CD8-positive, alpha-beta memory T cell (primary cell): ENCODE measurements at regions not wholly inside any gene's neighbourhood (a gene's known extent, or its start where the extent isn't known, plus 50 kb on each side); places are given as distances from the start of the nearest gene placed in this dataset.

Experiments used
- CTCF ChIA-PET: fragments of 350-600 bp; sonication (Branson Sonifier 250); formaldehyde crosslinking; loops from one replicate; lab custom pipeline; 2021; ENCODE audit warnings: antibody characterized with exemption; lab: Charles Lee
- POLR2A ChIA-PET: fragments of 350-600 bp; sonication (Branson Sonifier 250); formaldehyde crosslinking; loops from one replicate; lab custom pipeline; 2021; ENCODE audit warnings: antibody characterized with exemption; lab: Charles Lee
- DNase-seq, 5 donors: peaks; one replicate each; pipeline versions ENCODE4 v3.0.0 to v3.0.0-alpha.2; 2020 to 2022; ENCODE audit warnings: mixed read lengths in 1 of 5
- H3K27ac ChIP-seq: one replicate; pipeline ENCODE4 v1.7.0; 2013; ENCODE audit warnings: low read depth, mild to moderate bottlenecking, low read length, moderate library complexity
- H3K27me3 ChIP-seq: 2 replicates; pipeline ENCODE4 v1.7.0; 2013; ENCODE audit warnings: low read length, mild to moderate bottlenecking; ENCODE audit not compliant: insufficient read depth, poor library complexity, severe bottlenecking
- H3K36me3 ChIP-seq: 2 replicates; pipeline ENCODE4 v1.7.0; 2013; ENCODE audit warnings: mild to moderate bottlenecking, low read length, moderate library complexity; ENCODE audit not compliant: insufficient read depth
- H3K4me1 ChIP-seq: 2 replicates; pipeline ENCODE4 v1.7.0; 2013; ENCODE audit warnings: mild to moderate bottlenecking, low read length, moderate library complexity; ENCODE audit not compliant: insufficient read depth
- H3K4me3 ChIP-seq: 2 replicates; pipeline ENCODE4 v1.7.0; 2013; ENCODE audit warnings: mild to moderate bottlenecking, low read length
- H3K9me3 ChIP-seq: 2 replicates; pipeline ENCODE4 v1.7.0; 2013; ENCODE audit warnings: mild to moderate bottlenecking, low read length
- H3K27ac Mint-ChIP-seq, 8 donors: one replicate each; pipeline ENCODE4 v1.8.0; 2020 to 2021; ENCODE audit warnings: mixed read lengths in 8 of 8, mild to moderate bottlenecking in 6 of 8, inconsistent platforms in 3 of 8, moderate library complexity in 3 of 8
- H3K27me3 Mint-ChIP-seq, 2 donors: one replicate each; pipeline ENCODE4 v1.8.0; 2020 to 2021; ENCODE audit warnings: mixed read lengths in 2 of 2, mild to moderate bottlenecking in 1 of 2, moderate library complexity in 1 of 2
- H3K36me3 Mint-ChIP-seq, 3 donors: one replicate each; pipeline ENCODE4 v1.8.0; 2020 to 2021; ENCODE audit warnings: mixed read lengths in 3 of 3, inconsistent platforms in 1 of 3, mild to moderate bottlenecking in 1 of 3
- H3K4me1 Mint-ChIP-seq, 3 donors: one replicate each; pipeline ENCODE4 v1.8.0; 2020 to 2021; ENCODE audit warnings: mixed read lengths in 3 of 3, inconsistent platforms in 1 of 3, mild to moderate bottlenecking in 1 of 3
- H3K4me3 Mint-ChIP-seq, 7 donors: one replicate each; pipeline ENCODE4 v1.8.0; 2020 to 2021; ENCODE audit warnings: mixed read lengths in 7 of 7, mild to moderate bottlenecking in 6 of 7, moderate library complexity in 4 of 7, inconsistent platforms in 2 of 7
- H3K9me3 Mint-ChIP-seq, 5 donors: one replicate each; pipeline ENCODE4 v1.8.0; 2020 to 2022; ENCODE audit warnings: mixed read lengths in 5 of 5, mild to moderate bottlenecking in 3 of 5, moderate library complexity in 2 of 5, inconsistent platforms in 1 of 5

DNA sequence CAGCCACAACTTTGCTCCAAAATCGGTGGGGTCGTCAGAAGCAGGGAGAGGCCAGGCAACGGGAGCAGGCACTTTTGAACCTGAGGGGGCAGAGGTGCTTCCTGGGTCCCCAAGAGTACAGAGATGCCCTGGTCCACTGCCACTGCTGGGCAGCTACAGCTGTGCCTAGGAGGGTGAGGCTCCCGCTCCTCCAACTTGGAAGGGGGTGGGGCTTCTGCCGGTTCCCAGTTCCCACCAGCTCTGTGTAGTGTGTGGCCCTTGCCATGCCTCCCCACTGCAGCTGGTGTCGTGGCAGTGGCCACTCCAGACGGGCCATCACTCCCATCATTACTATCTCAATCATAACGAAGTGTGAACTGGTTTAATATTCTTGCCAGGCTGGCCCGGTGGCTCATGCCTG is 1496.3 kb downstream of the PCDH7 start:
- H3K27ac Mint-ChIP-seq, result no peak overlapping the region

DNA sequence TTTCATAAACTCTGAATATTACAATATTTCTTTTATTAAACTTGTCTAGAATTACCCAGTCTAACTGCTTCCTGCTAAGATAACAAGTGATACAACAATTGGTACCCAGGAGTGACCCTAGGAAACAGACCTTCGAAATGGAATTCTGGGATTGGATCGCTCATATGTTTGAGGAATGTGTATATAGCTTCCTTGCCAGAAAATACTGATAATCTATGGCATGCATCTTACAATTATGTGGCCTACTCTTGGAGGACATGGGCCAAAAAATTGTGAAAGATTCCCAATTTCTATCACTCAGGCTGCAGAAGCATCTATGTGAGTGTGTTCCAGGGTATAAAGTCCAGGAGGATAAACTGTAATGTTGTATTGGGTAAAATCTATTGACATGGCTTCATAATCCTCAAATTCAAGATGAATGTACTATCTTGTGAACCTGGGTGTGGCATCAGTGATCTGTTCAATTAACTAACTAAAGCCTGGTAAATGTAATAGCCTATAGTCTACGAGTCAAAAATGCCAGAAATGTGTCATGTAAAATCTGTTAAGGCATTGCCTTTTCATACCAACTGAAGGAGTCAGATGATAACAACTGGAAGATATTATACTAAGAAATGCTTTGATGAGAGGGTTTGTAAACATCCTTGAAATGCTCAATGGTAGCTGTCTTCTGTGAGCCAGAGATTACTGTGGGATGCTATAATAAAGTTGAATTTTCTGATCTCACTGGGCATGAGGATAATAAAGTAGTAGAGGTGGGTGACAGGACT is 1499.3 kb downstream of the PCDH7 start:
- Histone ChIP-seq H3K27ac (no peak overlapping the region), H3K27me3 (no peaks in the 10 kb centered on the region), H3K4me3 (no peak overlapping the region), H3K36me3 (no peaks in the 10 kb centered on the region), H3K9me3 (no peaks in the 10 kb centered on the region), H3K4me1 (no peaks in the 10 kb centered on the region)
- POLR2A ChIA-PET, result no interaction called here
- H3K27ac Mint-ChIP-seq, result no peak overlapping the region
- no peaks in the 10 kb centered on the region for H3K27me3 Mint-ChIP-seq
- CTCF ChIA-PET, result no interaction called here
- no peak overlapping the region for H3K4me3 Mint-ChIP-seq
- no peak for DNase-seq
- H3K4me1 Mint-ChIP-seq, result no peaks in the 10 kb centered on the region
- peaks cover 3 to 22% (median 8%) of the 10 kb centered on the region in 5 donors for H3K9me3 Mint-ChIP-seq
- no peaks in the 10 kb centered on the region for H3K36me3 Mint-ChIP-seq

More for the DNA sequence above, 1496.3 kb downstream of the PCDH7 start:
- no peak overlapping the region for H3K27ac ChIP-seq
- no peaks in the 10 kb centered on the region for H3K27me3 ChIP-seq
- CTCF ChIA-PET, result no interaction called here
- H3K9me3 ChIP-seq, result no peaks in the 10 kb centered on the region
- no peaks in the 10 kb centered on the region for H3K36me3 Mint-ChIP-seq
- no peak overlapping the region for H3K4me3 ChIP-seq
- H3K9me3 Mint-ChIP-seq, result peaks cover 3 to 23% (median 5%) of the 10 kb centered on the region in 5 donors
- POLR2A ChIA-PET, result no interaction called here
- H3K4me1 ChIP-seq, result no peaks in the 10 kb centered on the region
- H3K36me3 ChIP-seq, result no peaks in the 10 kb centered on the region
- no peak for DNase-seq
- H3K4me1 Mint-ChIP-seq, result no peaks in the 10 kb centered on the region
- H3K4me3 Mint-ChIP-seq, result no peak overlapping the region
- H3K27me3 Mint-ChIP-seq, result no peaks in the 10 kb centered on the region

GRCh38 chr4:32226204-32226603 is 1506.0 kb downstream of the PCDH7 start:
- no peaks in the 10 kb centered on the region for H3K9me3 ChIP-seq
- H3K4me1 ChIP-seq, result no peaks in the 10 kb centered on the region
- no peak overlapping the region for H3K4me3 ChIP-seq
- Mint-ChIP-seq H3K9me3 (peaks cover 0 to 28% (median 7%) of the 10 kb centered on the region in 5 donors), H3K4me1 (no peaks in the 10 kb centered on the region), H3K27ac (no peak overlapping the region), H3K36me3 (no peaks in the 10 kb centered on the region), H3K27me3 (no peaks in the 10 kb centered on the region), H3K4me3 (no peak overlapping the region)
- no peaks in the 10 kb centered on the region for H3K27me3 ChIP-seq
- H3K36me3 ChIP-seq, result no peaks in the 10 kb centered on the region
- H3K27ac ChIP-seq, result no peak overlapping the region
- CTCF ChIA-PET, result no interaction called here
- DNase-seq, result no peak
- POLR2A ChIA-PET, result no interaction called here

GRCh38 chr4:32226733-32227132 is 1506.6 kb downstream of the PCDH7 start:
- POLR2A ChIA-PET, result no interaction called here
- DNase-seq, result no peak
- Histone ChIP-seq H3K27ac (no peak overlapping the region), H3K36me3 (no peaks in the 10 kb centered on the region), H3K4me3 (no peak overlapping the region), H3K27me3 (no peaks in the 10 kb centered on the region), H3K9me3 (no peaks in the 10 kb centered on the region), H3K4me1 (no peaks in the 10 kb centered on the region)
- no peaks in the 10 kb centered on the region for H3K4me1 Mint-ChIP-seq
- CTCF ChIA-PET, result no interaction called here
- H3K27ac Mint-ChIP-seq, result no peak overlapping the region
- H3K27me3 Mint-ChIP-seq, result no peaks in the 10 kb centered on the region
- H3K36me3 Mint-ChIP-seq, result no peaks in the 10 kb centered on the region
- H3K9me3 Mint-ChIP-seq, result peaks cover 0 to 25% (median 7%) of the 10 kb centered on the region in 5 donors
- H3K4me3 Mint-ChIP-seq, result no peak overlapping the region

- Histone ChIP-seq H3K27me3 (no peaks in the 10 kb centered on the region), H3K27ac (no peak overlapping the region), H3K36me3 (no peaks in the 10 kb centered on the region), H3K9me3 (no peaks in the 10 kb centered on the region), H3K4me3 (no peak overlapping the region), H3K4me1 (no peaks in the 10 kb centered on the region)
- Mint-ChIP-seq H3K4me1 (no peaks in the 10 kb centered on the region), H3K4me3 (no peak overlapping the region), H3K36me3 (no peaks in the 10 kb centered on the region), H3K27me3 (no peaks in the 10 kb centered on the region), H3K27ac (no peak overlapping the region), H3K9me3 (peaks cover 0 to 16% (median 10%) of the 10 kb centered on the region in 5 donors)
- ChIA-PET CTCF (no interaction called here), POLR2A (no interaction called here)
- no peak for DNase-seq
Observed at GRCh38 chr4:32243926-32244325, 1523.8 kb downstream of the PCDH7 start.

- Mint-ChIP-seq H3K27me3 (no peaks in the 10 kb centered on the region), H3K9me3 (peaks cover 2 to 22% (median 8%) of the 10 kb centered on the region in 5 donors), H3K36me3 (no peaks in the 10 kb centered on the region), H3K4me3 (no peak overlapping the region), H3K27ac (no peak overlapping the region), H3K4me1 (no peaks in the 10 kb centered on the region)
- Histone ChIP-seq H3K4me1 (no peaks in the 10 kb centered on the region), H3K27me3 (no peaks in the 10 kb centered on the region), H3K36me3 (no peaks in the 10 kb centered on the region), H3K4me3 (no peak overlapping the region), H3K9me3 (no peaks in the 10 kb centered on the region), H3K27ac (no peak overlapping the region)
- no peak for DNase-seq
- ChIA-PET CTCF (no interaction called here), POLR2A (no interaction called here)
Observed at GRCh38 chr4:32249040-32249439, 1528.9 kb downstream of the PCDH7 start.

DNA sequence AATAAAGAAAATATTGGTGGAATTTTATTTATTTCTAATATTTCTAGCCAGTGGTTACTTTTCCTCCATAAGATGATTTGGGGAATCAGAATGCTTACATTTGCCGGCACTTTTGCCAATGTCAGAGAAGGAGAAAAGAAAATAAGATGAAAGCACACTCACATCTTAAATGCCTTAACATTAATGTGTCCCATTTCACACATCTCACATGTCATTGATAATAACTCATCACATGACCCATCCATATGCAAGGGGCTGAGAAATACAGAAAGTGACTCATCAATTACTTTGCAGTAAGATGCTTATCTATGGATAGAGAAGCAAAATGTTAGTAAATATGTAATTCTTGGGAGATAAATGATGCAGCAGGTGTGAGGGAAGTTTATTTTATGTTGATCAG is 1531.0 kb downstream of the PCDH7 start:
- Histone ChIP-seq H3K27me3 (no peaks in the 10 kb centered on the region), H3K36me3 (no peaks in the 10 kb centered on the region), H3K9me3 (no peaks in the 10 kb centered on the region), H3K4me1 (no peaks in the 10 kb centered on the region), H3K4me3 (no peak overlapping the region), H3K27ac (no peak overlapping the region)
- no peak for DNase-seq
- ChIA-PET POLR2A (no interaction called here), CTCF (no interaction called here)
- no peak overlapping the region for H3K27ac Mint-ChIP-seq
- no peaks in the 10 kb centered on the region for H3K36me3 Mint-ChIP-seq
- H3K4me3 Mint-ChIP-seq, result no peak overlapping the region
- H3K9me3 Mint-ChIP-seq, result peaks cover 2 to 23% (median 5%) of the 10 kb centered on the region in 5 donors
- no peaks in the 10 kb centered on the region for H3K4me1 Mint-ChIP-seq
- H3K27me3 Mint-ChIP-seq, result no peaks in the 10 kb centered on the region

- ChIA-PET POLR2A (no interaction called here), CTCF (no interaction called here)
- Histone ChIP-seq H3K9me3 (no peaks in the 10 kb centered on the region), H3K36me3 (no peaks in the 10 kb centered on the region), H3K4me3 (no peak overlapping the region), H3K4me1 (no peaks in the 10 kb centered on the region), H3K27me3 (no peaks in the 10 kb centered on the region), H3K27ac (no peak overlapping the region)
- Mint-ChIP-seq H3K4me3 (no peak overlapping the region), H3K36me3 (no peaks in the 10 kb centered on the region), H3K27ac (no peak overlapping the region), H3K27me3 (no peaks in the 10 kb centered on the region), H3K4me1 (no peaks in the 10 kb centered on the region), H3K9me3 (peaks cover 2 to 22% (median 5%) of the 10 kb centered on the region in 5 donors)
- no peak for DNase-seq
Observed at GRCh38 chr4:32251926-32252325, 1531.8 kb downstream of the PCDH7 start.
